ENCODE measurements at regions not wholly inside any gene's neighbourhood (a gene's known extent, or its start where the extent isn't known, plus 50 kb on each side); places are given as distances from the start of the nearest gene placed in this dataset.

DNA sequence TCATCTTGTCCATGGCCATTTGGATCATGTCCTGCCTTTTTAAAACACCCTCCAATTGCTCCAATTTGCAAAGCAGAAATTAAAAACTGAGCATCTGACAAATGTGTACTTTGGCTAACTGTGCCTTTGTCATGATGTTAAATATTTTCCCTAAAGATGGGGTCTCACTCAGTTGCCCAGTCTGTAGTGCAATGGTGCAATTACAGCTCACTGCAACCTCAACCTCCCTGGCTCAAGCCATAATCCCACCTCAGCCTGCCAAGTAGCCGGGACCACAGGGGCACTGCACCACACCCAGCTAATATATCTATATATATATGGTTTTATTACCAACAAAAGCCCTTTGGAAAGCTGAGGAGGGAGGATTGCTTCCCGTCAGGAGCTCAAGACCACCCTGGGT is 782.7 kb downstream of the UQCRFS1 start:
- TF ChIP-seq, protein P1, sequence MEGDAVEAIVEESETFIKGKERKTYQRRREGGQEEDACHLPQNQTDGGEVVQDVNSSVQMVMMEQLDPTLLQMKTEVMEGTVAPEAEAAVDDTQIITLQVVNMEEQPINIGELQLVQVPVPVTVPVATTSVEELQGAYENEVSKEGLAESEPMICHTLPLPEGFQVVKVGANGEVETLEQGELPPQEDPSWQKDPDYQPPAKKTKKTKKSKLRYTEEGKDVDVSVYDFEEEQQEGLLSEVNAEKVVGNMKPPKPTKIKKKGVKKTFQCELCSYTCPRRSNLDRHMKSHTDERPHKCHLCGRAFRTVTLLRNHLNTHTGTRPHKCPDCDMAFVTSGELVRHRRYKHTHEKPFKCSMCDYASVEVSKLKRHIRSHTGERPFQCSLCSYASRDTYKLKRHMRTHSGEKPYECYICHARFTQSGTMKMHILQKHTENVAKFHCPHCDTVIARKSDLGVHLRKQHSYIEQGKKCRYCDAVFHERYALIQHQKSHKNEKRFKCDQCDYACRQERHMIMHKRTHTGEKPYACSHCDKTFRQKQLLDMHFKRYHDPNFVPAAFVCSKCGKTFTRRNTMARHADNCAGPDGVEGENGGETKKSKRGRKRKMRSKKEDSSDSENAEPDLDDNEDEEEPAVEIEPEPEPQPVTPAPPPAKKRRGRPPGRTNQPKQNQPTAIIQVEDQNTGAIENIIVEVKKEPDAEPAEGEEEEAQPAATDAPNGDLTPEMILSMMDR (conservative IDR thresholded peaks at IDR 0.05 in 1 of 2, IDR thresholded peaks at IDR 0.05 in 1 of 2; ENCODE audit: extremely low read depth in 1 of 2, insufficient read depth in 1 of 2, low read depth in 1 of 2, low read length in 2 of 2) = no peak
- TF ChIP-seq EZH2 (IDR thresholded peaks at IDR 0.05; ENCODE audit: borderline replicate concordance, low read length) = no peak

All from mammary epithelial cell (primary cell).